Adrenal gland (tissue), 9 donors: ENCODE measurements at regions not wholly inside any gene's neighbourhood (a gene's known extent, or its start where the extent isn't known, plus 50 kb on each side); places are given as distances from the start of the nearest gene placed in this dataset.

Experiments used
- DNase-seq, 7 donors: peaks; one replicate each; pipeline ENCODE4 v3.0.0-alpha.2; 2019 to 2020
- H3K27ac ChIP-seq, 5 donors: fragments of 200-600 bp; sonication (generic) in 4 of 5; 1 replicate in 3 of 5; 2 replicates in 2 of 5; pipeline versions ENCODE4 v1.5.1 to v1.8.0; 2016 to 2020; ENCODE audit warnings: mild to moderate bottlenecking in 1 of 5
- H3K27me3 ChIP-seq: fragments of 200-600 bp; 2 replicates; pipeline ENCODE4 v1.8.0; 2021
- H3K36me3 ChIP-seq, 2 donors: fragments of 200-600 bp; replicated peaks in 1 of 2; 1 replicate in 1 of 2; 2 replicates in 1 of 2; pipeline versions ENCODE4 v1.5.1 to v1.8.0; 2018 to 2022
- H3K4me1 ChIP-seq, 2 donors: fragments of 200-600 bp; replicated peaks in 1 of 2; 1 replicate in 1 of 2; 2 replicates in 1 of 2; pipeline versions ENCODE4 v1.5.1 to v1.8.0; 2018 to 2021
- H3K4me3 ChIP-seq, 4 donors: fragments of 200-600 bp; sonication (generic) in 3 of 4; one replicate each; pipeline ENCODE4 v1.5.1; 2016 to 2018
- H3K9me3 ChIP-seq, 3 donors: fragments of 200-600 bp; sonication (generic) in 1 of 3; replicated peaks in 1 of 3; 1 replicate in 2 of 3; 2 replicates in 1 of 3; pipeline versions ENCODE4 v1.5.1 to v1.8.0; 2016 to 2021
- POLR2A ChIP-seq, 2 donors: fragments of 450-650 bp; IDR thresholded peaks; one replicate each; pipeline ENCODE4 v1.6.1; 2017; ENCODE audit warnings: antibody characterized with exemption in 2 of 2, mild to moderate bottlenecking in 2 of 2, moderate library complexity in 1 of 2
- WGBS, 4 donors: extraction: QIAGEN DNeasy Blood & Tissue Kit in 2 of 4; methylation state at CpG; one replicate each; pipeline versions ENCODE4 v1.1.5 to v1.1.7; 2013 to 2017; 5-methylcytosine and 5-hydroxymethylcytosine counted together
- intact Hi-C, 2 donors: fragments of 100-400 bp; cut with DNase I; formaldehyde crosslinking; loops; one replicate each; pipeline versions ENCODE4 v1.14.1 to v1.15.0; 2022 to 2023
- TF ChIP-seq, protein P1 (sequence below), 6 experiments: fragments of 450-650 bp in 4 of 6; fragments of 200-600 bp in 2 of 6; sonication (generic) in 1 of 6; IDR thresholded peaks; 1 replicate in 5 of 6; 2 replicates in 1 of 6; pipeline versions ENCODE4 v1.5.1 to v1.8.0; 2016 to 2021; ENCODE audit warnings: antibody characterized with exemption in 6 of 6, mild to moderate bottlenecking in 2 of 6, moderate library complexity in 1 of 6
- donor health status: healthy with polysubstance abuse.
- donor health status: Bipolar disorder and iron deficiency.
- donor health status: DM: yes; HTN: yes; CAD: no.
- donor health status: DM: no; HTN: no; CAD: no.
- donor health status: DM: no; HTN: no; CAD: no.

DNA sequence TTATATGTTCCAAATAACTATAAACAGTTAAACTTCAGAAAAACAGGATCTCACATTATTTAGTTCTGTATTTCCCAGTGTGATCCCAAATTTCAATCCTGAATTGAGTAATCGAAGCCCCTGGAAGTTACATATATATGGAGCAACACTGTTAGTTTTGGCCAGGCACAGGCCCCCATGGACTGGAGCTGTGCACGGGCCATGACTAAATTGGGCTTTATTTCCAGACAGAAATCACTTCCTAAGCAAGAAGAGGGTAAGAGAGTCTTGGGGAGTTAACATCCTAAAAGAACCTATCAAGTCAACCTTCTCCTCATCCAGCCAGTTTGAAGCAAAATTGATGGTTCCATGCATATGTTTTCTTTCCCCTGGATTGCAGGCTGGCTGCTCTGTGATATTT lies 393.0 kb downstream of the TMEM167A start:
- Histone ChIP-seq H3K27me3 (no peaks in the 10 kb centered on the region), H3K9me3 (no peaks in the 10 kb centered on the region), H3K27ac (no peak overlapping the region), H3K4me3 (no peak overlapping the region), H3K4me1 (no peaks in the 10 kb centered on the region), H3K36me3 (no peaks in the 10 kb centered on the region)
- DNase-seq, result no peak
- intact Hi-C loops, result no loop called here
- TF ChIP-seq, protein P1, sequence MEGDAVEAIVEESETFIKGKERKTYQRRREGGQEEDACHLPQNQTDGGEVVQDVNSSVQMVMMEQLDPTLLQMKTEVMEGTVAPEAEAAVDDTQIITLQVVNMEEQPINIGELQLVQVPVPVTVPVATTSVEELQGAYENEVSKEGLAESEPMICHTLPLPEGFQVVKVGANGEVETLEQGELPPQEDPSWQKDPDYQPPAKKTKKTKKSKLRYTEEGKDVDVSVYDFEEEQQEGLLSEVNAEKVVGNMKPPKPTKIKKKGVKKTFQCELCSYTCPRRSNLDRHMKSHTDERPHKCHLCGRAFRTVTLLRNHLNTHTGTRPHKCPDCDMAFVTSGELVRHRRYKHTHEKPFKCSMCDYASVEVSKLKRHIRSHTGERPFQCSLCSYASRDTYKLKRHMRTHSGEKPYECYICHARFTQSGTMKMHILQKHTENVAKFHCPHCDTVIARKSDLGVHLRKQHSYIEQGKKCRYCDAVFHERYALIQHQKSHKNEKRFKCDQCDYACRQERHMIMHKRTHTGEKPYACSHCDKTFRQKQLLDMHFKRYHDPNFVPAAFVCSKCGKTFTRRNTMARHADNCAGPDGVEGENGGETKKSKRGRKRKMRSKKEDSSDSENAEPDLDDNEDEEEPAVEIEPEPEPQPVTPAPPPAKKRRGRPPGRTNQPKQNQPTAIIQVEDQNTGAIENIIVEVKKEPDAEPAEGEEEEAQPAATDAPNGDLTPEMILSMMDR (IDR thresholded peaks at IDR 0.05), result no peak
- TF ChIP-seq POLR2A (IDR thresholded peaks at IDR 0.05), result no peak
- 69 to 85% (median 80%) methylated on average over 2 of the region's 2 CpGs for WGBS, 4 donors

DNA sequence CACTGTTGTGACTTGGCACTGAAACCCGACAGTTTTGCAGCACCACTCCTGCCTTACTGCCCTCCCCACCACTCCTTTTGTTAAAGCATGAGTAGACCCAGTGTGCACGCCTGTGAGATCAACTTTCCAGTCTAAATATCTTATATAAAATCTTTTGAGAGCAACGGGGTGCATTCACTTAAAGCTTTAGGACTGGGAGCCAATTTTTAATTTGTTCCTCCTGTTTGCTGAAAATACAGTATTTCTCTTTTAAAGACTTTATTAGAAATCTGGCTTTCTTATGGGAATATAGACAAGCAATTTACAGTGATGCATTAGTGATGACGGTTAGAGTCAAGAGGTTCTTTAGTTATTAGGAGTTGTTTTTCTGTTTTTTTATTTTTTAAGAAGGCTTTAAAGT lies 397.5 kb downstream of the TMEM167A start:
- no peak for DNase-seq
- Histone ChIP-seq H3K27me3 (no peaks in the 10 kb centered on the region), H3K4me1 (no peaks in the 10 kb centered on the region), H3K4me3 (no peak overlapping the region), H3K27ac (no peak overlapping the region), H3K36me3 (no peaks in the 10 kb centered on the region), H3K9me3 (no peaks in the 10 kb centered on the region)
- intact Hi-C loops, result no loop called here
- 72 to 79% (median 74%) methylated on average over 4 of the region's 4 CpGs for WGBS, 4 donors
- TF ChIP-seq, protein P1 (IDR thresholded peaks at IDR 0.05), result no peak

DNA sequence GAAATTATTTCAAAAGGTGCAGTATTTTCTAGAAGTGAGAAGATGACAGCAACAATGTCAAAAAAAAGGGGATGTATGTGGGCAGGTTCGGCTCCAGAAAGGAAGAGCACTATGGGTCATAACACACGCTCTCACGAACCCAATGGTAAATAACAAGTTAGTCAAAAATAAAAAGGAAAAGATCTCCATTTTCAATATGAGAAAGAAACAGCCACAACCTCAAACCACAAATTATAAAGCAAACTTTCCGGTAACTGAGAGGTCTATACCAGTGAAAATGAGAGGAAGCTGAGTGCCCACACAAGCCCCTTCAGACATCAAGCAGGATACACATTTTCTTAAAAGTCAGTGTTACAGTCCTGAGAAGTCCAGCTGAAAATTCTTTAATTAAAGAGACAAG lies 398.5 kb upstream of the RPS23 start:
- no peak for TF ChIP-seq POLR2A (IDR thresholded peaks at IDR 0.05)
- TF ChIP-seq, protein P1 (IDR thresholded peaks at IDR 0.05), result no peak
- Histone ChIP-seq H3K4me3 (no peak overlapping the region), H3K27me3 (no peaks in the 10 kb centered on the region), H3K4me1 (no peaks in the 10 kb centered on the region), H3K36me3 (no peaks in the 10 kb centered on the region), H3K9me3 (no peaks in the 10 kb centered on the region), H3K27ac (no peak overlapping the region)
- intact Hi-C loops, result no loop called here
- no peak for DNase-seq
- 76 to 88% (median 82%) methylated on average over 4 of the region's 4 CpGs for WGBS, 4 donors

DNA sequence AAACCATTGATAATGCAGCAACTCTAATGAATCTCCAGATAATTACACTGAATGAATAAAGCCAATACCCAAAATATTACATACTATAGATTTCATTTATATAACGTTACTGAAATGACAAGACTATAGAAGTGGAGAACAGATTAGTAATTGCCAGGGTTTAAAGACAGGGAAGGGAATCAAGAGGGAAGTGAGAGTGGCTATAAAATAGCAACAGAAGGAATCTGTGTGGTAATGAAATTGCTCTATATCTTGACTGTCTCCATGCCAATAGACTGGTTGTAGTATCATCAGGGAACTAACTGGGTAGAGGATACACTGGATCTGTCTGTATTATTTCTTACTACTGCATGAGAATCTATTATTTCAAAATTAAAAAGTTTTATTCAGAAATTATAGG lies 396.5 kb upstream of the RPS23 start:
- WGBS, 4 donors, result 76 to 90% (median 87%) methylated on average over 1 of the region's 1 CpG
- Histone ChIP-seq H3K36me3 (no peaks in the 10 kb centered on the region), H3K9me3 (no peaks in the 10 kb centered on the region), H3K27me3 (no peaks in the 10 kb centered on the region), H3K4me1 (peaks cover 0 to 8% of the 10 kb centered on the region in 2 donors), H3K27ac (no peak overlapping the region), H3K4me3 (no peak overlapping the region)
- TF ChIP-seq, protein P1 (IDR thresholded peaks at IDR 0.05), result no peak
- TF ChIP-seq POLR2A (IDR thresholded peaks at IDR 0.05), result no peak
- intact Hi-C loops, result no loop called here
- no peak for DNase-seq
